Gastroesophageal sphincter (tissue), 4 donors: ENCODE measurements at regions not wholly inside any gene's neighbourhood (a gene's known extent, or its start where the extent isn't known, plus 50 kb on each side); places are given as distances from the start of the nearest gene placed in this dataset.

ENCODE experiments used
- ATAC-seq: fragments of 150-250 bp; one replicate; pipeline ENCODE4 v1.9.1; 2016; ENCODE audit warnings: mild to moderate bottlenecking, moderate library complexity
- H3K27ac ChIP-seq, 4 donors: fragments of 200-600 bp; sonication (generic) in 3 of 4; 1 replicate in 3 of 4; 2 replicates in 1 of 4; pipeline ENCODE4 v1.5.1; 2016 to 2019
- H3K27me3 ChIP-seq: fragments of 200-600 bp; sonication (generic); one replicate; pipeline ENCODE4 v1.5.1; 2019
- H3K36me3 ChIP-seq, 2 donors: fragments of 200-600 bp; sonication (generic); one replicate each; pipeline ENCODE4 v1.5.1; 2019; ENCODE audit warnings: control low read depth in 1 of 2
- H3K4me1 ChIP-seq, 3 donors: fragments of 200-600 bp; sonication (generic); 1 replicate in 2 of 3; 2 replicates in 1 of 3; pipeline ENCODE4 v1.5.1; 2016 to 2019; ENCODE audit warnings: control low read depth in 2 of 3
- H3K4me3 ChIP-seq, 2 donors: fragments of 200-600 bp; sonication (generic); one replicate each; pipeline ENCODE4 v1.5.1; 2019; ENCODE audit warnings: mild to moderate bottlenecking in 1 of 2, moderate library complexity in 1 of 2
- H3K9me3 ChIP-seq, 3 donors: fragments of 200-600 bp; sonication (generic); one replicate each; pipeline ENCODE4 v1.5.1; 2017 to 2019; ENCODE audit warnings: control low read depth in 2 of 3
- CTCF ChIP-seq, 4 experiments: fragments of 200-600 bp in 2 of 4; fragments of 450-650 bp in 2 of 4; sonication (generic) in 1 of 4; IDR thresholded peaks; one replicate each; pipeline ENCODE4 v1.5.1; 2017 to 2019; ENCODE audit warnings: antibody characterized with exemption in 4 of 4, mild to moderate bottlenecking in 2 of 4, moderate library complexity in 2 of 4
- EP300 ChIP-seq: sonication (generic); formaldehyde crosslinking; IDR thresholded peaks from one replicate; pipeline ENCODE4 v1.6.1; 2017; ENCODE audit warnings: antibody characterized with exemption, mild to moderate bottlenecking
- POLR2A ChIP-seq, 2 donors: fragments of 450-650 bp; IDR thresholded peaks; one replicate each; pipeline ENCODE4 v1.6.1; 2017; ENCODE audit warnings: antibody characterized with exemption in 2 of 2, mild to moderate bottlenecking in 2 of 2, moderate library complexity in 1 of 2
- POLR2AphosphoS5 ChIP-seq: sonication (generic); formaldehyde crosslinking; IDR thresholded peaks from one replicate; pipeline ENCODE4 v1.6.1; 2017; ENCODE audit warnings: antibody characterized with exemption
- WGBS, 2 donors: methylation state at CpG; one replicate each; pipeline ENCODE4 v1.1.5; 2018; ENCODE audit warnings: low coverage in 1 of 2; 5-methylcytosine and 5-hydroxymethylcytosine counted together

- H3K4me1 ChIP-seq = no peaks in the 10 kb centered on the region
- H3K4me3 ChIP-seq = no peak overlapping the region
- no peak overlapping the region for H3K27ac ChIP-seq
- TF ChIP-seq POLR2A (IDR thresholded peaks at IDR 0.05) (no peak), EP300 (no peak), CTCF (IDR thresholded peaks at IDR 0.05) (no peak), POLR2AphosphoS5 (no peak)
- no peak for ATAC-seq
- 65 to 73% methylated on average over 3 of the region's 3 CpGs for WGBS, 2 donors
- no peaks in the 10 kb centered on the region for H3K36me3 ChIP-seq
- no peaks in the 10 kb centered on the region for H3K27me3 ChIP-seq
- no peaks in the 10 kb centered on the region for H3K9me3 ChIP-seq
Measured at GRCh38 chr5:82931110-82931509, 146.1 kb downstream of the TMEM167A start.

- ATAC-seq = no peak
- H3K4me3 ChIP-seq = no peak overlapping the region
- no peak for TF ChIP-seq POLR2A (IDR thresholded peaks at IDR 0.05)
- TF ChIP-seq EP300 = no peak
- no peak for TF ChIP-seq CTCF (IDR thresholded peaks at IDR 0.05)
- TF ChIP-seq POLR2AphosphoS5 = no peak
- WGBS, 2 donors = 53 to 54% methylated on average over 3 of the region's 3 CpGs
- no peak overlapping the region for H3K27ac ChIP-seq
- no peaks in the 10 kb centered on the region for H3K36me3 ChIP-seq
- no peaks in the 10 kb centered on the region for H3K27me3 ChIP-seq
- H3K9me3 ChIP-seq = no peaks in the 10 kb centered on the region
- no peaks in the 10 kb centered on the region for H3K4me1 ChIP-seq
Measured at GRCh38 chr5:82925061-82925411, 152.2 kb downstream of the TMEM167A start.

- H3K4me3 ChIP-seq = no peak overlapping the region
- no peak for ATAC-seq
- no peaks in the 10 kb centered on the region for H3K27me3 ChIP-seq
- 31 to 37% methylated on average over 5 of the region's 5 CpGs for WGBS, 2 donors
- no peaks in the 10 kb centered on the region for H3K9me3 ChIP-seq
- TF ChIP-seq CTCF (IDR thresholded peaks at IDR 0.05) = no peak
- TF ChIP-seq EP300 = no peak
- no peak for TF ChIP-seq POLR2A (IDR thresholded peaks at IDR 0.05)
- no peak for TF ChIP-seq POLR2AphosphoS5
- no peaks in the 10 kb centered on the region for H3K36me3 ChIP-seq
- H3K27ac ChIP-seq = no peak overlapping the region
- H3K4me1 ChIP-seq = no peaks in the 10 kb centered on the region
Measured at GRCh38 chr5:82924226-82925060, 152.8 kb downstream of the TMEM167A start.

GRCh38 chr5:82922086-82922734, 155.0 kb downstream of the TMEM167A start:
- no peaks in the 10 kb centered on the region for H3K9me3 ChIP-seq
- H3K4me3 ChIP-seq = no peak overlapping the region
- WGBS, 2 donors = 50 to 80% methylated on average over 1 to 7 of the region's 10 CpGs
- H3K27me3 ChIP-seq = no peaks in the 10 kb centered on the region
- H3K4me1 ChIP-seq = no peaks in the 10 kb centered on the region
- TF ChIP-seq CTCF (IDR thresholded peaks at IDR 0.05) = no peak
- no peak for TF ChIP-seq POLR2A (IDR thresholded peaks at IDR 0.05)
- TF ChIP-seq EP300 = no peak
- TF ChIP-seq POLR2AphosphoS5 = no peak
- H3K27ac ChIP-seq = no peak overlapping the region
- no peak for ATAC-seq
- H3K36me3 ChIP-seq = no peaks in the 10 kb centered on the region
